ENCODE measurements at regions not wholly inside any gene's neighbourhood (a gene's known extent, or its start where the extent isn't known, plus 50 kb on each side); places are given as distances from the start of the nearest gene placed in this dataset.

DNA sequence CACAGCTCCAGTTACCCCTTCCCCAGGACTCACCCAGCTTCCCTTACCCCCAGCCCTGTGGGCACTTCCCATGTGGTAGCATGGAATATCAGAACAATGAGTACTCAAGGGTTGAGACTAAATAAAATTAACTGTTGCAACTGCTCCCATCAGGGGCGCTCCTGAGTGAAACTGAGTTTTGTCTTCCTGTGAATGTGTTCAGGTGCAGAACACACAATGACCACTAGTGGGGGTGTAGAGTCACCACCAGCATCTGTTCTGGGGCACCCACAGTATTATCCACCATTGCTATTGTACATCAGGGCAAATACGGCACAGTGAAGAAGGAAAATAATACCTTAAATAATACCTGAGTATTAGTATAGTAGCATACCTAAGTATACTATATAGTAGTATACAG is 689.7 kb downstream of the TBC1D22A start:
- TF ChIP-seq, protein P1, sequence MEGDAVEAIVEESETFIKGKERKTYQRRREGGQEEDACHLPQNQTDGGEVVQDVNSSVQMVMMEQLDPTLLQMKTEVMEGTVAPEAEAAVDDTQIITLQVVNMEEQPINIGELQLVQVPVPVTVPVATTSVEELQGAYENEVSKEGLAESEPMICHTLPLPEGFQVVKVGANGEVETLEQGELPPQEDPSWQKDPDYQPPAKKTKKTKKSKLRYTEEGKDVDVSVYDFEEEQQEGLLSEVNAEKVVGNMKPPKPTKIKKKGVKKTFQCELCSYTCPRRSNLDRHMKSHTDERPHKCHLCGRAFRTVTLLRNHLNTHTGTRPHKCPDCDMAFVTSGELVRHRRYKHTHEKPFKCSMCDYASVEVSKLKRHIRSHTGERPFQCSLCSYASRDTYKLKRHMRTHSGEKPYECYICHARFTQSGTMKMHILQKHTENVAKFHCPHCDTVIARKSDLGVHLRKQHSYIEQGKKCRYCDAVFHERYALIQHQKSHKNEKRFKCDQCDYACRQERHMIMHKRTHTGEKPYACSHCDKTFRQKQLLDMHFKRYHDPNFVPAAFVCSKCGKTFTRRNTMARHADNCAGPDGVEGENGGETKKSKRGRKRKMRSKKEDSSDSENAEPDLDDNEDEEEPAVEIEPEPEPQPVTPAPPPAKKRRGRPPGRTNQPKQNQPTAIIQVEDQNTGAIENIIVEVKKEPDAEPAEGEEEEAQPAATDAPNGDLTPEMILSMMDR (conservative IDR thresholded peaks at IDR 0.05; ENCODE audit: low read depth in 2 of 2), result no peak
- TF ChIP-seq JUNB (IDR thresholded peaks at IDR 0.05; ENCODE audit: unreplicated experiment) (no peak), ZNF114 (CRISPR knock-in tag; IDR thresholded peaks at IDR 0.05) (no peak), REST (IDR thresholded peaks at IDR 0.05; ENCODE audit: unreplicated experiment) (no peak)

Data from GM23338 (cell line).